Fibroblast of lung (primary cell): ENCODE measurements at regions not wholly inside any gene's neighbourhood (a gene's known extent, or its start where the extent isn't known, plus 50 kb on each side); places are given as distances from the start of the nearest gene placed in this dataset.

Source experiments
- DNase-seq, 2 donors: peaks; one replicate each; pipeline versions ENCODE4 v3.0.0 to v3.0.0-alpha.2; 2010; ENCODE audit warnings: low read depth in 2 of 2
- H2AFZ ChIP-seq: 2 replicates; pipeline ENCODE4 v1.5.1; 2012; ENCODE audit warnings: low read length, control low read depth, inconsistent platforms
- H3K27ac ChIP-seq: 2 replicates; pipeline ENCODE4 v1.5.1; 2011; ENCODE audit warnings: low read length, control low read depth; ENCODE audit not compliant: insufficient read depth
- H3K27me3 ChIP-seq: 2 replicates; pipeline ENCODE4 v1.5.1; 2011; ENCODE audit warnings: mild to moderate bottlenecking, low read length; ENCODE audit not compliant: control insufficient read depth, insufficient read depth
- H3K36me3 ChIP-seq: 2 replicates; pipeline ENCODE4 v1.5.1; 2011; ENCODE audit warnings: low read length; ENCODE audit not compliant: control insufficient read depth, insufficient read depth
- H3K4me1 ChIP-seq: 2 replicates; pipeline ENCODE4 v1.5.1; 2011; ENCODE audit warnings: low read length; ENCODE audit not compliant: control insufficient read depth, insufficient read depth; ENCODE audit errors: extremely low read depth
- H3K4me2 ChIP-seq: 2 replicates; pipeline ENCODE4 v1.5.1; 2011; ENCODE audit warnings: low read length, control low read depth; ENCODE audit not compliant: insufficient read depth; ENCODE audit errors: extremely low read depth
- H3K4me3 ChIP-seq, 4 experiments: fragments of 200-600 bp in 1 of 4; sonication (generic) in 1 of 4; replicated peaks in 1 of 4; 2 replicates each; pipeline ENCODE4 v1.5.1; 2011 to 2016; ENCODE audit warnings: low read length in 4 of 4, low read depth in 3 of 4, mild to moderate bottlenecking in 3 of 4, control low read depth in 2 of 4, inconsistent platforms in 1 of 4, mixed read lengths in 1 of 4; ENCODE audit not compliant: insufficient read depth in 1 of 4; ENCODE audit errors: control extremely low read depth in 1 of 4
- H3K79me2 ChIP-seq: 2 replicates; pipeline ENCODE4 v1.5.1; 2012; ENCODE audit warnings: mild to moderate bottlenecking, low read length, inconsistent platforms; ENCODE audit not compliant: control insufficient read depth, insufficient read depth
- H3K9ac ChIP-seq: 2 replicates; pipeline ENCODE4 v1.5.1; 2011; ENCODE audit warnings: mild to moderate bottlenecking, low read length, control low read depth; ENCODE audit not compliant: insufficient read depth
- H3K9me3 ChIP-seq: 2 replicates; pipeline ENCODE4 v1.5.1; 2012; ENCODE audit warnings: low read depth, low read length; ENCODE audit not compliant: control insufficient read depth, insufficient read depth
- H4K20me1 ChIP-seq: 2 replicates; pipeline ENCODE4 v1.5.1; 2011; ENCODE audit warnings: low read length; ENCODE audit not compliant: control insufficient read depth, insufficient read depth; ENCODE audit errors: extremely low read depth
- EZH2 ChIP-seq: IDR thresholded peaks from 2 replicates; pipeline ENCODE4 v1.5.1; 2012; ENCODE audit warnings: low read length, control low read depth, mild to moderate bottlenecking; ENCODE audit errors: missing control alignments
- TF ChIP-seq, protein P1 (sequence below), 2 donors: IDR thresholded peaks in 1 of 2; conservative IDR thresholded peaks in 1 of 2; 1 replicate in 1 of 2; 2 replicates in 1 of 2; pipeline ENCODE4 v1.5.1; 2011 to 2012; ENCODE audit warnings: low read length in 2 of 2, control low read depth in 1 of 2, inconsistent platforms in 1 of 2, low read depth in 1 of 2, mild to moderate bottlenecking in 1 of 2

GRCh38 chr11:110912437-110912836, 200.2 kb upstream of the ARHGAP20 start:
- Histone ChIP-seq H2AFZ (no peak overlapping the region), H3K79me2 (no peaks in the 10 kb centered on the region), H3K4me3 (no peak overlapping the region), H3K9ac (no peak overlapping the region), H3K27ac (no peak overlapping the region), H3K9me3 (no peaks in the 10 kb centered on the region), H3K27me3 (no peaks in the 10 kb centered on the region), H3K36me3 (no peaks in the 10 kb centered on the region), H3K4me2 (no peak overlapping the region), H3K4me1 (peaks cover 12% of the 10 kb centered on the region), H4K20me1 (no peaks in the 10 kb centered on the region)
- no peak for DNase-seq
- TF ChIP-seq, protein P1, sequence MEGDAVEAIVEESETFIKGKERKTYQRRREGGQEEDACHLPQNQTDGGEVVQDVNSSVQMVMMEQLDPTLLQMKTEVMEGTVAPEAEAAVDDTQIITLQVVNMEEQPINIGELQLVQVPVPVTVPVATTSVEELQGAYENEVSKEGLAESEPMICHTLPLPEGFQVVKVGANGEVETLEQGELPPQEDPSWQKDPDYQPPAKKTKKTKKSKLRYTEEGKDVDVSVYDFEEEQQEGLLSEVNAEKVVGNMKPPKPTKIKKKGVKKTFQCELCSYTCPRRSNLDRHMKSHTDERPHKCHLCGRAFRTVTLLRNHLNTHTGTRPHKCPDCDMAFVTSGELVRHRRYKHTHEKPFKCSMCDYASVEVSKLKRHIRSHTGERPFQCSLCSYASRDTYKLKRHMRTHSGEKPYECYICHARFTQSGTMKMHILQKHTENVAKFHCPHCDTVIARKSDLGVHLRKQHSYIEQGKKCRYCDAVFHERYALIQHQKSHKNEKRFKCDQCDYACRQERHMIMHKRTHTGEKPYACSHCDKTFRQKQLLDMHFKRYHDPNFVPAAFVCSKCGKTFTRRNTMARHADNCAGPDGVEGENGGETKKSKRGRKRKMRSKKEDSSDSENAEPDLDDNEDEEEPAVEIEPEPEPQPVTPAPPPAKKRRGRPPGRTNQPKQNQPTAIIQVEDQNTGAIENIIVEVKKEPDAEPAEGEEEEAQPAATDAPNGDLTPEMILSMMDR (conservative IDR thresholded peaks at IDR 0.05 in 1 of 2, IDR thresholded peaks at IDR 0.05 in 1 of 2; ENCODE audit: low read depth in 1 of 2, low read length in 2 of 2): no peak
- TF ChIP-seq EZH2: no peak

DNA sequence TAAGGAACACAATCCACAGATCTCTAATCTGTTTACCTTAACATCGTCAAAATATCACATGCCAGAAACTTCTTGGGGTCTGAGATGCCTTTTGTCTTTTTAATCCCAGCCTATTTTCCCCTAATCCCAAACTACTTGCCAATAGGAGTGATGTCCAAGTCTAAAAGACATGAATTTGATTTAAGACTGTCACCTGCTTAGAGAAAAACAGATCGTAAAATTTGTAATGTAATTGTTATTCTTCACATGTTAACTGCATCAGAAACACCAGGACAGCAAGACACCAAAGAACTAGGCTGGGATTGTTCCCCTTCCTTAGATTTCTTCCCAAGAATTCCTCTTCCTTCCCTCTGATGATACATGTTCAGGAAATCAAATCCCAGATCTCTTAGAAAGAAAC, 198.1 kb upstream of the ARHGAP20 start:
- H3K9me3 ChIP-seq: no peaks in the 10 kb centered on the region
- no peak overlapping the region for H3K9ac ChIP-seq
- H3K36me3 ChIP-seq: no peaks in the 10 kb centered on the region
- H3K79me2 ChIP-seq: no peaks in the 10 kb centered on the region
- no peaks in the 10 kb centered on the region for H3K27me3 ChIP-seq
- peaks cover 12% of the 10 kb centered on the region for H3K4me1 ChIP-seq
- H3K4me3 ChIP-seq: no peak overlapping the region
- no peak overlapping the region for H2AFZ ChIP-seq
- TF ChIP-seq, protein P1 (conservative IDR thresholded peaks at IDR 0.05 in 1 of 2, IDR thresholded peaks at IDR 0.05 in 1 of 2; ENCODE audit: low read depth in 1 of 2, low read length in 2 of 2): no peak
- no peak for TF ChIP-seq EZH2
- H4K20me1 ChIP-seq: no peaks in the 10 kb centered on the region
- DNase-seq: no peak
- no peak overlapping the region for H3K27ac ChIP-seq
- H3K4me2 ChIP-seq: no peak overlapping the region

- Histone ChIP-seq H3K27ac (no peak overlapping the region), H3K9ac (no peak overlapping the region), H2AFZ (peak overlapping the region; percentile 9), H3K36me3 (no peaks in the 10 kb centered on the region), H3K79me2 (no peaks in the 10 kb centered on the region), H3K4me1 (peaks cover 12% of the 10 kb centered on the region), H3K9me3 (no peaks in the 10 kb centered on the region), H3K4me2 (peak overlapping the region; percentile 20), H3K4me3 (no peak overlapping the region), H4K20me1 (no peaks in the 10 kb centered on the region), H3K27me3 (no peaks in the 10 kb centered on the region)
- peak in 1 of 2 donors; percentile 20 for DNase-seq
- TF ChIP-seq, protein P1 (conservative IDR thresholded peaks at IDR 0.05 in 1 of 2, IDR thresholded peaks at IDR 0.05 in 1 of 2; ENCODE audit: low read depth in 1 of 2, low read length in 2 of 2): no peak
Observed at GRCh38 chr11:110909336-110909735, 197.1 kb upstream of the ARHGAP20 start.
